A549 (cell line): ENCODE measurements at regions not wholly inside any gene's neighbourhood (a gene's known extent, or its start where the extent isn't known, plus 50 kb on each side); places are given as distances from the start of the nearest gene placed in this dataset.

ENCODE experiments used
- ATAC-seq, 2 experiments: fragments of 200-7000 bp in 1 of 2; fragments of >200 bp in 1 of 2; cut with Nextera tagmentation in 1 of 2; cut with Tn5 transposase in 1 of 2; 3 replicates each; pipeline versions ENCODE4 v1.8.0 to v1.9.1; 2018 to 2020; ENCODE audit warnings: mild to moderate bottlenecking in 1 of 2, moderate library complexity in 1 of 2
- CTCF ChIA-PET: fragments of 300-600 bp; sonication (Branson Sonifier 250); formaldehyde crosslinking; extraction: SDS; loops from one replicate; lab custom pipeline; 2021; ENCODE audit warnings: antibody characterized with exemption, inconsistent platforms; lab: Yijun Ruan, JAX
- POLR2A ChIA-PET: fragments of 350-600 bp; formaldehyde crosslinking; extraction: SDS; loops from one replicate; lab custom pipeline; 2021; ENCODE audit warnings: antibody characterized with exemption, inconsistent platforms; lab: Yijun Ruan, JAX
- DNase-seq, 2 experiments: peaks; one replicate each; pipeline versions ENCODE4 v3.0.0 to v3.0.0-alpha.2; 2011 to 2016; ENCODE audit warnings: low read depth in 1 of 2, low spot score in 1 of 2
- FAIRE-seq: peaks from 2 replicates; lab custom pipeline; 2011; peaks lifted over from hg19 to GRCh38; lab: Jason Lieb, UNC
- H3K27ac ChIP-seq, 2 experiments: fragments of >200 bp; sonication (Bioruptor Twin); formaldehyde crosslinking; 3 replicates each; pipeline ENCODE4 v1.5.1; 2016 to 2017
- H3K4me1 ChIP-seq: fragments of >200 bp; sonication (Bioruptor Twin); formaldehyde crosslinking; 3 replicates; pipeline ENCODE4 v1.6.1; 2016
- H3K4me2 ChIP-seq: fragments of >200 bp; sonication (Bioruptor Twin); formaldehyde crosslinking; 3 replicates; pipeline ENCODE4 v1.6.1; 2016
- H3K4me3 ChIP-seq: fragments of >200 bp; sonication (Bioruptor Twin); formaldehyde crosslinking; 3 replicates; pipeline ENCODE4 v1.5.1; 2016
- H3K9me3 ChIP-seq: fragments of >200 bp; sonication (Bioruptor Twin); formaldehyde crosslinking; 3 replicates; pipeline ENCODE4 v1.6.1; 2016
- BHLHE40 ChIP-seq: IDR thresholded peaks from 2 replicates; pipeline ENCODE4 v1.6.1; 2012; ENCODE audit warnings: low read depth, low read length, inconsistent platforms
- CHD4 ChIP-seq: fragments of 200-600 bp; sonication (generic); IDR thresholded peaks from 2 replicates; pipeline ENCODE4 v1.6.1; 2016; ENCODE audit warnings: antibody characterized with exemption, mild to moderate bottlenecking, borderline replicate concordance
- EHF ChIP-seq: fragments of 250-450 bp; sonication (Bioruptor Pico); IDR thresholded peaks from 2 replicates; pipeline ENCODE4 v1.5.0; 2020; ENCODE audit warnings: mild to moderate bottlenecking
- EP300 ChIP-seq, 2 experiments: fragments of >200 bp; sonication (Bioruptor Twin); formaldehyde crosslinking; IDR thresholded peaks; 2 replicates in 1 of 2; 3 replicates in 1 of 2; pipeline ENCODE4 v1.6.1; 2016 to 2017
- FOSB ChIP-seq: fragments of 250-450 bp; sonication (Bioruptor Pico); IDR thresholded peaks from 2 replicates; pipeline ENCODE4 v1.5.0; 2020; ENCODE audit warnings: mild to moderate bottlenecking, moderate library complexity
- FOSL2 ChIP-seq, 2 experiments: fragments of 450-650 bp in 1 of 2; fragments of >200 bp in 1 of 2; sonication (Bioruptor Twin) in 1 of 2; formaldehyde crosslinking; IDR thresholded peaks; 2 replicates each; pipeline versions ENCODE4 v1.5.0 to v1.6.1; 2016 to 2020; ENCODE audit warnings: mild to moderate bottlenecking in 1 of 2, moderate library complexity in 1 of 2
- FOXS1 ChIP-seq: fragments of 250-450 bp; sonication (Bioruptor Pico); IDR thresholded peaks from 2 replicates; pipeline ENCODE4 v1.5.0; 2020; ENCODE audit warnings: mild to moderate bottlenecking, moderate library complexity
- HEYL ChIP-seq: fragments of 250-450 bp; sonication (Bioruptor Pico); IDR thresholded peaks from 2 replicates; pipeline ENCODE4 v1.8.0; 2021; ENCODE audit warnings: mild to moderate bottlenecking, moderate library complexity
- HOXA7 ChIP-seq: fragments of 250-450 bp; sonication (Bioruptor Pico); IDR thresholded peaks from 2 replicates; pipeline ENCODE4 v1.5.0; 2020; ENCODE audit warnings: mild to moderate bottlenecking, moderate library complexity
- HOXB13 ChIP-seq: fragments of 250-450 bp; sonication (Bioruptor Pico); IDR thresholded peaks from 2 replicates; pipeline ENCODE4 v1.5.0; 2020; ENCODE audit warnings: low read depth, mild to moderate bottlenecking, moderate library complexity
- JUNB ChIP-seq: fragments of >200 bp; sonication (Bioruptor Twin); formaldehyde crosslinking; IDR thresholded peaks from 2 replicates; pipeline ENCODE4 v1.6.1; 2016
- KDM1A ChIP-seq: fragments of 200-600 bp; sonication (generic); IDR thresholded peaks from 2 replicates; pipeline ENCODE4 v1.6.1; 2016; ENCODE audit warnings: low read depth, mild to moderate bottlenecking
- MAFK ChIP-seq: fragments of 450-650 bp; IDR thresholded peaks from 2 replicates; pipeline ENCODE4 v1.6.1; 2014; ENCODE audit not compliant: partially characterized antibody
- MYC ChIP-seq: IDR thresholded peaks from 2 replicates; pipeline ENCODE4 v1.6.1; 2012; ENCODE audit warnings: mild to moderate bottlenecking, inconsistent platforms, low read length, improper control_type of control experiment, borderline replicate concordance
- POLR2AphosphoS2 ChIP-seq: conservative IDR thresholded peaks from 2 replicates; pipeline ENCODE4 v1.6.1; 2012; ENCODE audit warnings: low read length, improper control_type of control experiment, inconsistent platforms
- RARB ChIP-seq: fragments of 250-450 bp; sonication (Bioruptor Pico); IDR thresholded peaks from 2 replicates; pipeline ENCODE4 v1.8.0; 2021; ENCODE audit warnings: mild to moderate bottlenecking, moderate library complexity
- RFX5 ChIP-seq: fragments of 450-650 bp; IDR thresholded peaks from 2 replicates; pipeline ENCODE4 v1.7.1; 2014; ENCODE audit warnings: antibody characterized with exemption, mild to moderate bottlenecking, moderate library complexity
- TFCP2L1 ChIP-seq: fragments of 250-450 bp; sonication (Bioruptor Pico); IDR thresholded peaks from 2 replicates; pipeline ENCODE4 v1.5.0; 2021; ENCODE audit warnings: mild to moderate bottlenecking
- WGBS: methylation state at CpG from one replicate; pipeline ENCODE4 v1.1.6; 2017; ENCODE audit errors: missing lambda C conversion rate; 5-methylcytosine and 5-hydroxymethylcytosine counted together
- TF ChIP-seq, protein P1 (sequence below): fragments of >200 bp; sonication (Bioruptor Twin); formaldehyde crosslinking; IDR thresholded peaks from 2 replicates; pipeline ENCODE4 v1.6.1; 2016
- TF ChIP-seq, protein P2 (sequence below): fragments of 250-450 bp; sonication (Bioruptor Pico); IDR thresholded peaks from 2 replicates; pipeline ENCODE4 v1.5.0; 2020; ENCODE audit warnings: low read depth, mild to moderate bottlenecking, moderate library complexity
- TF ChIP-seq, protein P3 (sequence below): fragments of >200 bp; sonication (Bioruptor Twin); formaldehyde crosslinking; IDR thresholded peaks from 3 replicates; pipeline ENCODE4 v1.6.1; 2016
- TF ChIP-seq, protein P4 (sequence below): fragments of 150-350 bp; IDR thresholded peaks from 2 replicates; pipeline ENCODE4 v1.6.1; 2014; ENCODE audit warnings: low read depth, mild to moderate bottlenecking, low read length
- TF ChIP-seq, protein P5 (sequence below): fragments of >200 bp; sonication (Bioruptor Twin); formaldehyde crosslinking; IDR thresholded peaks from 3 replicates; pipeline ENCODE4 v1.5.1; 2016

DNA sequence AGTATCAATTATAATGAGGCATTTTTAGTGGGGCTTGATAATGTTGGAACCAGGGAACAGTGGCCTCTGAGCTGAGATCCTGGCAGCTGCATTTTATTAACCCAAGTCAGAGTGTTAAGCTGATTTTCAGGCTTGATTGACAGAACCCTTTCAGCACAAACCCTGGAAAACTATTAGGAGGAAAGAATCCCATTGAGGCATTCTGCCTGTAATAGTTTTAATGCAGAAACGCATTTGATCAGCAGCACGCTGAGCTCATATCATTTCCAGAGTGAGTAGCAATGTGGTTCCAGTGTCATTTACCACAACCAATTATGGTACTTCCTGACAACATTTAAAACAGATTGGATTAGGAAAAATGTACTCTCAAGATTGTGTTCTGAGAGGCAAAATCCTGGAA lies 78.3 kb upstream of the BARHL2 start:
- H3K9me3 ChIP-seq = no peaks in the 10 kb centered on the region
- no peak for ATAC-seq
- H3K4me3 ChIP-seq = no peak overlapping the region
- no peak for DNase-seq
- no peak for TF ChIP-seq MYC
- WGBS = 47% methylated on average over 2 of the region's 2 CpGs
- ChIA-PET CTCF (interaction anchor here (0.6 kb wide), 1 partner anchor 77 kb away, joined by 3 read pairs; no protein-coding TSS in a partner anchor), POLR2A (no interaction called here)
- H3K4me2 ChIP-seq = no peak overlapping the region
- no peaks in the 10 kb centered on the region for H3K4me1 ChIP-seq
- H3K27ac ChIP-seq = no peak overlapping the region
- no peak for FAIRE-seq

DNA sequence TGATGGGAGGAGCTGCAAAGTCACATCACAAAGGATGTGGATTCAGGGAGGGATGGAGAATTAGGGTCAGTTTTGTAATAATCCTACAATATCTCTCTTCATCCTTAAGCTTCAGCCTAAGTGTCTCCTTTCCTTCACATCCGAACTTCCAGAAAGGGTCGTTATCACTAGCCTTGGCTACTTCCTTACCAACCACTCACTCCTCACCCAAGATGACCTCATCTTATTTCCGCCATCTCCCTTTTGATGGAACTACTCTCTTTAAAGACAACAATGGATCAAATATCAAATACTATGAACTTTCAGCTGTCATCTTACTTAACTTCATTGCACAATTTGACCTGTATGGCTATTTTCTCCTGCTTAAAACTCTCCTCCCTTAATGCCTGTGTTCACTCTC lies 69.6 kb upstream of the BARHL2 start:
- POLR2A ChIA-PET = no interaction called here
- Histone ChIP-seq H3K4me3 (no peak overlapping the region), H3K4me2 (no peak overlapping the region), H3K27ac (no peak overlapping the region), H3K4me1 (no peaks in the 10 kb centered on the region), H3K9me3 (no peaks in the 10 kb centered on the region)
- CTCF ChIA-PET = no interaction called here
- WGBS = 33% methylated on average over 3 of the region's 3 CpGs
- TF ChIP-seq JUNB = no peak
- TF ChIP-seq, protein P1, sequence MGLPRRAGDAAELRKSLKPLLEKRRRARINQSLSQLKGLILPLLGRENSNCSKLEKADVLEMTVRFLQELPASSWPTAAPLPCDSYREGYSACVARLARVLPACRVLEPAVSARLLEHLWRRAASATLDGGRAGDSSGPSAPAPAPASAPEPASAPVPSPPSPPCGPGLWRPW = no peak
- TF ChIP-seq HOXA7 (CRISPR knock-in tag) = no peak
- TF ChIP-seq TFCP2L1 (CRISPR knock-in tag) = no peak
- no peak for TF ChIP-seq RFX5
- TF ChIP-seq HEYL = no peak
- TF ChIP-seq FOXS1 (CRISPR knock-in tag) = no peak
- no peak for TF ChIP-seq MYC
- no peak for TF ChIP-seq CHD4
- no peak for TF ChIP-seq HOXB13
- no peak for TF ChIP-seq EHF (CRISPR knock-in tag)
- TF ChIP-seq, protein P2, sequence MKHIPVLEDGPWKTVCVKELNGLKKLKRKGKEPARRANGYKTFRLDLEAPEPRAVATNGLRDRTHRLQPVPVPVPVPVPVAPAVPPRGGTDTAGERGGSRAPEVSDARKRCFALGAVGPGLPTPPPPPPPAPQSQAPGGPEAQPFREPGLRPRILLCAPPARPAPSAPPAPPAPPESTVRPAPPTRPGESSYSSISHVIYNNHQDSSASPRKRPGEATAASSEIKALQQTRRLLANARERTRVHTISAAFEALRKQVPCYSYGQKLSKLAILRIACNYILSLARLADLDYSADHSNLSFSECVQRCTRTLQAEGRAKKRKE (CRISPR knock-in tag) = no peak
- TF ChIP-seq POLR2AphosphoS2 = no peak
- ATAC-seq (no peak), DNase-seq (no peak), FAIRE-seq (no peak)

DNA sequence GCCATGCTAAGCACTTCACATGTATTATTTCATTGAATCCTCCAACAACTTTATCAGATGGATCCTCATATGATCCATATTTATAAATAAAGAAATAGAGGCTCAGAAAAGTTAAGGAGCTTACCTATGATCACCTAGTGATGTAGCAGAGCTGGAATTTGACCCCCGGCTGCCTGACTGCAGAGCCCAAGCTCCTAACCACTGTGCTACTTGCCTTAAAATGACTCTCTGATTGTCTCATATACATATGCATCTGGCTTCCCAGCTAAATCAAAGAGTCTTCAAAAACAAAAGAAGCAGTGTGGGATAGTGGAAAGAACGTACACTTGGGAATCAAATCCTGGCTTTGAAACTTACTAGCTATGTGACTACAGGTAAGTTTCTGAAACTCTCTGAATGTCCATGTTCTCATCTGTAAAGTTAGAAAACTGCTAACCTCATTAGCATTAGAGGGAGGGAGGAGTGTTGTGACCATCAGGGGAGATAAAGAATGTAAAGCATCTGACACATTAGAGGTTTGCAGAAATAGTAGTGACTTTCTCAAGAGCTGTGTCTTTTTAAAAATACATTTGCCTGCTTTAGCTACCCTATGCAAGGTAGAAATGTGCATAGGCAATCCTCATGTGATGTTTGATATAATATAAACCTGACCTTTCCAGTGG lies 67.2 kb upstream of the BARHL2 start:
- ATAC-seq = no peak

More for the DNA sequence above, 67.2 kb upstream of the BARHL2 start:
- DNase-seq (no peak), FAIRE-seq (no peak)
- no peak overlapping the region for H3K27ac ChIP-seq
- POLR2A ChIA-PET = no interaction called here
- CTCF ChIA-PET = interaction anchor here (0.7 to 2.0 kb wide), 3 partner anchors 27 to 63 kb away, joined by 4 to 5 read pairs (median 4); no protein-coding TSS in a partner anchor
- H3K9me3 ChIP-seq = no peaks in the 10 kb centered on the region
- H3K4me2 ChIP-seq = no peak overlapping the region
- no peaks in the 10 kb centered on the region for H3K4me1 ChIP-seq
- H3K4me3 ChIP-seq = no peak overlapping the region
- WGBS = 6% methylated on average over 2 of the region's 2 CpGs
- no peak for TF ChIP-seq FOSL2 (IDR thresholded peaks at IDR 0.05)
- no peak for TF ChIP-seq FOSL2 (CRISPR knock-in tag; IDR thresholded peaks at IDR 0.05)
- TF ChIP-seq FOSB (CRISPR knock-in tag) = no peak
- TF ChIP-seq, protein P3, sequence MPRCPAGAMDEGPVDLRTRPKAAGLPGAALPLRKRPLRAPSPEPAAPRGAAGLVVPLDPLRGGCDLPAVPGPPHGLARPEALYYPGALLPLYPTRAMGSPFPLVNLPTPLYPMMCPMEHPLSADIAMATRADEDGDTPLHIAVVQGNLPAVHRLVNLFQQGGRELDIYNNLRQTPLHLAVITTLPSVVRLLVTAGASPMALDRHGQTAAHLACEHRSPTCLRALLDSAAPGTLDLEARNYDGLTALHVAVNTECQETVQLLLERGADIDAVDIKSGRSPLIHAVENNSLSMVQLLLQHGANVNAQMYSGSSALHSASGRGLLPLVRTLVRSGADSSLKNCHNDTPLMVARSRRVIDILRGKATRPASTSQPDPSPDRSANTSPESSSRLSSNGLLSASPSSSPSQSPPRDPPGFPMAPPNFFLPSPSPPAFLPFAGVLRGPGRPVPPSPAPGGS = no peak
- TF ChIP-seq BHLHE40 = no peak
- no peak for TF ChIP-seq RARB
- TF ChIP-seq EP300 (IDR thresholded peaks at IDR 0.05) = no peak
- TF ChIP-seq MAFK = no peak
- no peak for TF ChIP-seq KDM1A
- TF ChIP-seq, protein P4, sequence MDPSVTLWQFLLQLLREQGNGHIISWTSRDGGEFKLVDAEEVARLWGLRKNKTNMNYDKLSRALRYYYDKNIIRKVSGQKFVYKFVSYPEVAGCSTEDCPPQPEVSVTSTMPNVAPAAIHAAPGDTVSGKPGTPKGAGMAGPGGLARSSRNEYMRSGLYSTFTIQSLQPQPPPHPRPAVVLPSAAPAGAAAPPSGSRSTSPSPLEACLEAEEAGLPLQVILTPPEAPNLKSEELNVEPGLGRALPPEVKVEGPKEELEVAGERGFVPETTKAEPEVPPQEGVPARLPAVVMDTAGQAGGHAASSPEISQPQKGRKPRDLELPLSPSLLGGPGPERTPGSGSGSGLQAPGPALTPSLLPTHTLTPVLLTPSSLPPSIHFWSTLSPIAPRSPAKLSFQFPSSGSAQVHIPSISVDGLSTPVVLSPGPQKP = no peak
- TF ChIP-seq, protein P5, sequence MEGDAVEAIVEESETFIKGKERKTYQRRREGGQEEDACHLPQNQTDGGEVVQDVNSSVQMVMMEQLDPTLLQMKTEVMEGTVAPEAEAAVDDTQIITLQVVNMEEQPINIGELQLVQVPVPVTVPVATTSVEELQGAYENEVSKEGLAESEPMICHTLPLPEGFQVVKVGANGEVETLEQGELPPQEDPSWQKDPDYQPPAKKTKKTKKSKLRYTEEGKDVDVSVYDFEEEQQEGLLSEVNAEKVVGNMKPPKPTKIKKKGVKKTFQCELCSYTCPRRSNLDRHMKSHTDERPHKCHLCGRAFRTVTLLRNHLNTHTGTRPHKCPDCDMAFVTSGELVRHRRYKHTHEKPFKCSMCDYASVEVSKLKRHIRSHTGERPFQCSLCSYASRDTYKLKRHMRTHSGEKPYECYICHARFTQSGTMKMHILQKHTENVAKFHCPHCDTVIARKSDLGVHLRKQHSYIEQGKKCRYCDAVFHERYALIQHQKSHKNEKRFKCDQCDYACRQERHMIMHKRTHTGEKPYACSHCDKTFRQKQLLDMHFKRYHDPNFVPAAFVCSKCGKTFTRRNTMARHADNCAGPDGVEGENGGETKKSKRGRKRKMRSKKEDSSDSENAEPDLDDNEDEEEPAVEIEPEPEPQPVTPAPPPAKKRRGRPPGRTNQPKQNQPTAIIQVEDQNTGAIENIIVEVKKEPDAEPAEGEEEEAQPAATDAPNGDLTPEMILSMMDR = no peak
